HUDEP-2 (cell line): ENCODE measurements at regions not wholly inside any gene's neighbourhood (a gene's known extent, or its start where the extent isn't known, plus 50 kb on each side); places are given as distances from the start of the nearest gene placed in this dataset.

Experiments
- DNase-seq, 76 experiments: peaks; one replicate each; lab custom pipeline; 2025; ENCODE audit not compliant: unreplicated experiment in 76 of 76; lab: John Stamatoyannopoulos, UW

DNA sequence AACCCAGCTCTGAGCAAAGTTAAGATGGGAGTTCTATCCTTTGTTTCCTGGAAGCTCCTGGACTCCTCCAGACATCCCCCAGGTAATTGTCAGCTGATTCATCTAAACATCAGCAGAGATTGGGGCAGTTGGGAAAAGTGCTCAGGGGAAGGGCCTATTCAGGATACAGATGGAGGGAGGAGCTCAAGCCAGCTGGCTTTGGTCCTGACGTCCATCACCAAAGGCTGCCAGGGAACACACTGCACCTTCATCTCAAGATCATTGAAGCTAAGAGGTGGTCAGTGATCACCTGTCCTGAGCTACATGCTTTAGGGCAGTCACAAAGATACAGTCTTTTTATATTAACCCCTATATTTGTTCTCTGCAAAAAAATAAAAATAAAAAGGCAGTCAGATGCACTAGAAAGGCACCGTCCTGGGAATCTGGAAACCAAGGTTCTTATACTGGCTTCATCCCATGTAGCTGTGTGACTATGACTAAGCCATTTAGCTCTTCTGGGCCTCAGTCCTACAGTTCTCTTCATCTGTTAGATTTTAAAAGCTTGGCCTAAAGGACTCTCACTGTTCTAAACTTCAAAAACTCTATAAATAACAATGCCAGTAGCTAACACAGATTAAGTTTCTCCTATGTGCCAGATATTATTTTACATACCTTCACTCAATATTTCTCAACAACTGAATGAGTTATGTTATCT is 446.5 kb downstream of the BCL11A start:
- DNase-seq, result no peak

DNA sequence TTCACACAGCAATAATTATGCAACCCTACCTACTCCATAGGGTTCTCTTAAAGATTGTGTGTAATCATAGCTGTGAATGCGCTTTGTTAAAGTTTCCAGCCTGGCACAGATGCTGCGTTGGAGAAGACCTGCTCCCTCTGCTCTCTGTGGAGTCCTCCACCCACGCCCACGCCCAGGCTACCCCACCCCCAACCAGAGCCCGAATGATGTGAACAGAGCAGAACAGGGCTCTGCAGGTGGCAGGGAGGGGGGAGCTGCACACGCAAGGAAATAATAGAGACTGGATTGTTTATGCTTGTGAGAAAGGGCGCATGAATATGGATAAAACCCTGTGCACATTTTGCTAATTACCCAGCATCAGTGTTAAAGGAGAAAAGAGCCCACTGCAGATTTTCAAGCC is 447.5 kb downstream of the BCL11A start:
- no peak for DNase-seq

DNA sequence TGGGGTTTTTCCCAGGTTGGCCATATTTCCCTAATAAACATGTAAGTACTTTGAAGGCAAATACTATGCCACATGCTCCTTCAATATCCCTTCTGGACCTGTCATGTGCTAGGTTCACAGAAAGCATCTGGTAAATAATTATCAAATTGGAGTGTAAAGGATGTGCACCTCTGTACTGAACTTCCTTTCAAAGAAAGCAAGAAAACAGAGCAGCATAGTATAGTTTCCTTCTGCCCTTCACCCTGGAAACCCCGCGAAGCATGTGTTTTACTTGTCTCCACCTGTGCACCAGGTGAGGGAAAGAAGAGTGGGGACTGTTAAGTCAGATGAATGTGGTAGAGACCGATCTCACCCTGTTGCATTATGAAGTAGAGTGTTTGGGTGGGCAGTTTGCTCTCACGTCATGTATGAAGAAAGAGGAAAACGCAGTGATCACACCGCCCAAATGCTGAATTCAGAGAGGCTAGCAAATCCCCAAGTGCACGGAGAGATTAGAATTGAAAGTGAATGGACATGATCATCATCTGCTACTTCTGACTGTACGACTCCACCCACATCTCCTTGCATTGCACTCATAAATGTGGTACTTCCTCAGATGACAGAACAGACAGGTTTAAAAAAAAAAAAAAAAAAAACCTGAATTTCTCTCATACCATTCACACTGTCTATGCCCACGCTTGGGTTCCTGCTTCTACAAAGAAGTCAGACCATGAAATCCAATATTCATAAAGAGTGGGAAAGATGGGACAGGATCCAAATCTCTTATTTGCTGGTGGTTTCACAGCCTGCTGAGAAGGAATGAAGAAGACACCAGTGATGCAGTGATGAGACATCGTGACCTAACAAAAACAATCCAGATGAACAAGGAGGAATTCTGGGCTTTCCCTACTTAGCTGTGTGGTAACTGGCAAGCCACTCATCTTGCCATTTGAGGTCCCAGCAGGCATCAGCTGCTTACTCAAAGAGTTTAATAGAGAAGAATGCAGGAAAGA is 448.6 kb downstream of the BCL11A start:
- DNase-seq, result no peak

DNA sequence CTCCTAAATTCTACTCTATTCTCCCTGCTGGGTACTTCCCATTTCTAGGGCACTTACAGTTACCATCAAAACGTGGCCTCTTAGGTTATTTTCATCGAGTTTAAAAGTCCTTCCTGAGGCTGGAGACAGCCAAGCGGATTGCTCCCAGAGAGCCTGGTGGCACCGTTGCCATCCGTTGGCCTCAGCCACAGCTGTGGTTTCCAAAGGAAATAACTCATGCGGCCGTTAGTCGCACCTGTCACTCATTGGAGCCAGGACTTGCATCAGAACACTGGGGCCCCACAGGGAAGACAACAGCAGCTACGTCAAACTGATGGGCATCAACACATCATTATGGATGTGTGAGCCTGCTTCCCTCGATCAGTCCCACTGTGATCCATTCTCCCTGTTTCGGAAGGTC is 453.4 kb downstream of the BCL11A start:
- DNase-seq, result no peak

DNA sequence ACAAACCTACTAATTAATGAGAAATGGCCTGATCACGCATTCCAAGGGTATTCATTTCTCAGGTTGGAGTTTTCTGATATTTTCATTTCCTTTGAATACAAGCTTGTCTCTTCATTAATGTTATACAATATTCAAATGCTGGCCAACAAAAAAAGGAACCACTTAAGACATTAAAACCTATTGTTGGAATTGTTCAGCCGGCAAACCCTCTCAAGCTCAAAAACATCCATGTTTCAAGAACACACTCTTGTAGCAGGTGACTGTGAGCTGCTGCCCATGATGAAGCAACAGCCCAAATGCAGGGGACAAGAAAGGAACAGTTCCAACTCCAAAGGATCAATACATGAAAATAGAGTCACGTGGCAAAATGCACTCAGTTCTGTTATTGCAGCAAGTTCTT is 454.5 kb downstream of the BCL11A start:
- no peak for DNase-seq

DNA sequence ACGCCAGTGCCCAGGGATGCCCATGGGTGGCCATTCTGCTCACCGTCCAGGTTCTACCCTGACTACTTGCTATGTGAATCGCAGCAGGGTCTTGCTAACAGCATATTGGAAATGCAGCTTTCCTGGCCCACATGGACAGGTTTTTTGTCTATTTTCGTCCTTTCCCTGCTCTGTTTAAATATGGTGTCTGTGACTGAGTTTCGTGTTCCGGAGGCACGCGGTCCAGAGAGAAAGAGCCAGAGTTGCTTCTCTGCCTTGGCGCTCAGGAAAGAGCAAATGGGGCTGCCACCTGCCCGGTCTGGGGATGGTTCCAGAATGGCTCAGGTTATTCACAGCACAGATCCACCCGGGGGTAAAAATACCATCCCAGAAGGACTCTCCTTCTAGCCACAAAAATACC is 456.2 kb downstream of the BCL11A start:
- no peak for DNase-seq

DNA sequence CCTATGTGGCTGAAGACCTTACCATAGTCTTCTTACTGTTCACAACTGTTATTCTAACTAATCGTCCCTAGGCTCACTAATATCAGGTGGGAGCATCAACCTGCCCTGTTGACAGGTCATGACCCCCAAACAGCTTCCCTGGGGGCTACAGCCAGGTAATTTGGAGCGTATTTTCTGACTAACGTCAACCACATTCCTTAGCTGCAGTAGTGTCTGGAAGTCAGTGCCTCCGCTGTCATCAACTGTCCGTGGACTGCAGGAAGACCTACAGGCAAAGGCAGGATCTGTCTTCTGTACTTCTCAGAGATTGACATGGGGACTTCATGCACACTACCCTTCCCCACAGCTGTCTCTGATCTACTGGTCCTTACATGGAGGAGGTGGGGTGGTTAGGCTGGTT is 456.9 kb downstream of the BCL11A start:
- DNase-seq, result no peak

DNA sequence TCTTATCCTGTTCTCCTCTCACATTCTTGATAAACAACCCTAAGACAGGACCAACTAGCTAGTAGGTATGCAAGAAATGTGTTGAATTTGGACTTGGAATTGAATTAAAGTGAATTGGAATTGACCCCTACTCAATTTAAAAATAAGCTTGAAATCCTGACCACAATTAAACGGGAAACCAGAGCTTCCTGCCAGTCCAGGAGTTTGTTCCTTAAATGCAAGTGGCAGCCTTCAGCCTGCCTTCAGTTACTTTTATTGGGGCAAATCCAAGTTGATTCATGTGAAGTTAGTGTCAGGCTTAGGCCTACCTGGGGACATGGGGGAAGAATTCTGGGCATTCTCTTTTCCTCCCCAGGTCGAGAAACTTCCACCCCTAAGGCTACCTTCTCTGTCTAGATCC is 457.6 kb downstream of the BCL11A start:
- no peak for DNase-seq

DNA sequence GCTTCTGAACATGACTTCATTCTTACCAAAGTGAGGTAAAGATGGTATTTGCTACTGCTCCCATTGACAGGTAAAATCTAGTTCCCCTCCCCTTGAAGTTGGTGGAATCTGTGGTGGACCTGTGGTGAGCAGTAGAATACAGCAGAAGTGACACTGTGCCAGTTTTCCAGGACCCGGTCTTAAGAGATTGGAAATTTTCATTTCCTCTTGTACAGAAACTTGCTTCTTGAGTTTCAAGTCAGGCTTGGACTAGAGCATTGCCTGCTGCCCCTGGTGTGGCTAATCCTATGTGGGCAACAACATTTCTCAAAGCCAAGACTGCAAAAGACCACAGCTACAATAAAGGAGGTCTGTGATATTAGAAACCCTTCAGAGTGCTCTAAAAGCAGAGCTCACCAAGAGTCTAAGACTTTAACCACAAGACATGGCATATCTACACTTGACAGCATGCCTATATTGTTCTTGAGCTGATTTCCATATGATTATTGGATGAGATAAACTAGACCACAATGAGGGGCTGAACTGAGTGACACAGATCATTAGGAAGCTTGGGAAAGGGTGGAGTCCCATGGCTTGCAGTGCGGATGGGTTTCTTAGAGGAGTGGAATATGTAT is 458.1 kb downstream of the BCL11A start:
- DNase-seq, result no peak

DNA sequence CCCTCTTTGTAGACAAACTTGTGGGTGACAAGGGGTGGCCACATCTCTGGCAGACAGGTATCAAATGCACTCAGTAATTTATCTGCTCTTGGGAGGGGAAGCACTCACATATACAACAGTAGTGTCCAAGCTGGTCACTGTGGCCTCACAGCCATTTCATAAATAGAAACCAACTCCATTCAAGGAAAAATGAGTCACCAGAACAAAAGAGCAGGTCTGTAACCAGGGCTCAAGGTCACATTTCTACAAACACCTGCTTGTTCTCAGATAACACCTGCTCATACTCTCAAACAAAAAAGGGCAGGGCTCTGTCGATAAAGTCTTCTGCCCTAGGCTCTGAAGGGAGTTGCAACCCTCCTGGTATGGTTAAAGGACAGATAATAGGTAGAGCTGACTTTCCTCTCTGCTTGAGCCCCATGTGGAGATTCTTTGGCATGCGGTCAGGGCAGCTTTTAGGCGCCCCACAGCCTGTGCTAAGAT is 459.0 kb downstream of the BCL11A start:
- no peak for DNase-seq

DNA sequence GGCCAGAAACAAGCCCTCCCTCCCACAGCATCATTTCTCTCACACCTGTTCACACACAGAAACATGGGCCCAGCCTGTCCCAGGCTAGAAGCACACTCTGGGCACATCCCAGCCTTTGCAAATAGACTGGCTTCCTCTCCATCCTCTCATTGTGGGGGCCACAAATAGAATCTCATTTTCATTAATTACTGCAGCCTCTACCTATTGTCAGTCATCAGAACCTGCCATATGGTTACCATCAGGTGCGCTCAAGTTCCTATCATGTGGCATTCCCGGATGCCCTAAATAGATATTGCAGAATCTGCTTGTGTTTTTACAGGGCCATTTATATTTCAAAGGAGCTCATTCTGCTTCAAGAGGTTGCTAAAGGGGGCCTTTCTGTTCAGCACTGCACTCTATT is 460.7 kb downstream of the BCL11A start:
- no peak for DNase-seq

DNA sequence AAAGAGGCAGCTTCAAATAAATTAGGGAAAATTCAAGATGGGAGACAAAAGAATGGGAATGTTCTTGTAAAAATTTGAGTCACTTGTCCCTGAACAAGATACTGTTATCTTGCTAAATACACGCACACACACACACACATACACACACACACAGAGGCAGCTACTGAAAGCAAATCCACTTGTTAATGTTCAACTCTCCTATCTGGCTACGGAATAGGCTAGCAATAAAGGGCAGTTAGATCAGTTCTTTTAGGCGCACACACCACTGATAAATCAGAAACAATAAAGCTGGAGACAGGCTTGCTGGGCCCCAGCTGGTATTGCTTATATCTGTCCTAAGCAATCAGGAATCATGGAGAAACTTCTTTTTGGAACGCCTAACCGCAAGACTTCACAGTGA is 461.6 kb downstream of the BCL11A start:
- no peak for DNase-seq

DNA sequence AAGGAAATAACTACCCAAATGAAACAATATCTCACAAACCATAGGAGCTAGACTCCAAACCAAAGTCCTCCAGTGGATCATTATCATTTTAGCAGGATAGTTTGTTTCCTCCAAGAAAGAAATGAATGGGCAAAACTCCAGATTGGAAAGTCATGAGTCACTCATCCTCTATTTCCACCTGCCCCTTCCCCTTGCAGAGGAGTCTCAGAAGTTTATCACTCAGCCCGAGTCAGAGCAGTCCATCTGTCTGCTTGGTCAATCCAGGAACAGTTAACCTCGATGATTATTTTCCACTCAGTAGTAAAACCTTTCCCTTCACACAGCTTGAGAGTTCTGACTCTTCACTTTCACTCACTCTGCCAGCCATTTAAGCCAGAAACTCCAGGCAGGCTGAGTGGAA is 462.2 kb downstream of the BCL11A start:
- no peak for DNase-seq

DNA sequence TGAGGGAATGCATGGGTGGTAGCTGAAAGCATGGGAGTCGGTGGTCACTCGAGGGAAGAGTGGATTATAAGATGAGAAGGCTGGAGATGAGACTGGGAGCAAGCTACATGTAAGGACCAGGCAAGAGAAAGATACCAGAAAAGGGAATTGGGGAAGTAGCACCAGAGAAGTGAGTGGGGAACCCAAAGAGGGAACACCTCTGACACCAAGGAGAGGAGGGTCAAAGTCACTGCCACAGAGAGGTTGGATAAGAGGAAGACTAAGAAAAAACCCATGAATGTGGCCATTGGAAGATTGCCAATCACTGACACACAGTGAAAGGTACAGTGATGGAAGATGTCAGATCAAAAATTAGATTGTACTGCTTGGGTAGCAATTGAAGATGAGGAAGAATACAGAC is 473.9 kb downstream of the BCL11A start:
- DNase-seq, result no peak

DNA sequence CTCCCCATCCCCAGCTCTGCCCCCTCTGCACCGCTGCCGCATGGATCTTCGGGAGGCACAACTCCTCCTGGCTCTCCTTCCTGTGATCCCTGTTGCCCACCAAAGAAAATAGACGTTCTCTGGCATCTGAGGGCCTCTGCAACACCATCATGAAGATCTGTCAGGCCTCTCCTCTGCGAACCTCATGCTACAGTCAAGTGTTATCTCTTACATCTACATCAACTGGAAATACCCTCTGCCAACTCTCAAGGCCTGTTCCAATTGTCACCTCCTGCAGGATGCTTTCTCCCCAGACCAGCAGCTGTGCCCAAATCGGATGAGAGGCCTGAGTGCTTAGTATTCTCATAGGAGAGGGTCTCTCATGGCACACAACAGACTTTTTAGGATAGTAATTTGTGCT is 478.4 kb downstream of the BCL11A start:
- no peak for DNase-seq

DNA sequence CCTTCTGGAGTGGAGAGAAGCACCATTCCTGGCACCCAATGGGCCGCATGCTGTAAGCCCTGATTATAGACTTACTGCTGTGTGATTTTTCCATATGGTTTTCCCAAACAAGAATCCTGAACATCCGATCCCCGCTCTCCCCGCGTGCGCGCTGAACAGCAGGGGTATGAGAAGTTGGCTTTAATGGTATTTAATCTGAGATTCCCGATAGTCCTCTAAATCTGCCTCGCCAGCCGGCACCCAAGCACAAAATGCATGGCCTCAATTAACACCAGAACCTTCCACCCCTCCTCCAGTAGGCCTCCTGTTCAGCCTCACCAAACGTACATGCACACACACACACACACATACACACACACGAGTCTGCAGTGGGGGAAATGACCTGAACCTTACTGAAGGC is 480.3 kb downstream of the BCL11A start:
- no peak for DNase-seq

DNA sequence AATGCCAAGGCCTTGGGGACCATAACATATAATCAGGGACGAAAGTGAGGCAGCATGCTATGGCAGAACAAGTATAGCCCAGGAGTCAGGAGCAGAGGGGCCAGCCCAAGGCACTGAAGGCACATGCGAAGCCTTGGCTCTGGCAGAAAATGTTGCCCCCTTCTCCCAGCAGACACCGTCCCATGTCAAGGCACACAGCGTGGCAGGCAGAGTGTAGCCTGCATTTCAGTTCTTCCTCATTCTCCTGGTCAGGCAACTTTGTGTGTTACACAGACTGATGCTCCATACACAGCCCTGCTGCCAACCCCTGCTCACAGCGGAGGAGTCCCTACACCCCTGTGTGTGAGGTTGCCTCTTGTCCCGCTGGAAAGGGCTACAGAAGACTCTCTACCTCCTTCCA is 480.8 kb downstream of the BCL11A start:
- DNase-seq, result no peak

DNA sequence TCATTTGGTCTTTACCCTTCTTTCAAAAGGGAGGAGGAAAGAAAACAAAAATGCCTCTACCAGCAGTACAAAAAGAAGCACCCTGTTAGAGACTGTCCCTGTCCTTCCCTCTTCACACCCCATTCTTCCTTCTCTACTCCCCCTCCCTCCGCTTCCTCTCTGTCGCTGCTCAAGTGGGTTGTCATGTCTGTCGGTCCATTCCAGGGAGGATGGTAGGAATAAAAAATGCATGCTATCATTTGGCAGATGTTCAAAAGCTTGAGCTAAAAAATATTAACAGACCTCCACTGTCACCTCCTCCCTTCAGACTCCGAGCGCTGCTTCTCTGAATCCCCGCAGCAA is 482.0 kb downstream of the BCL11A start:
- no peak for DNase-seq

DNA sequence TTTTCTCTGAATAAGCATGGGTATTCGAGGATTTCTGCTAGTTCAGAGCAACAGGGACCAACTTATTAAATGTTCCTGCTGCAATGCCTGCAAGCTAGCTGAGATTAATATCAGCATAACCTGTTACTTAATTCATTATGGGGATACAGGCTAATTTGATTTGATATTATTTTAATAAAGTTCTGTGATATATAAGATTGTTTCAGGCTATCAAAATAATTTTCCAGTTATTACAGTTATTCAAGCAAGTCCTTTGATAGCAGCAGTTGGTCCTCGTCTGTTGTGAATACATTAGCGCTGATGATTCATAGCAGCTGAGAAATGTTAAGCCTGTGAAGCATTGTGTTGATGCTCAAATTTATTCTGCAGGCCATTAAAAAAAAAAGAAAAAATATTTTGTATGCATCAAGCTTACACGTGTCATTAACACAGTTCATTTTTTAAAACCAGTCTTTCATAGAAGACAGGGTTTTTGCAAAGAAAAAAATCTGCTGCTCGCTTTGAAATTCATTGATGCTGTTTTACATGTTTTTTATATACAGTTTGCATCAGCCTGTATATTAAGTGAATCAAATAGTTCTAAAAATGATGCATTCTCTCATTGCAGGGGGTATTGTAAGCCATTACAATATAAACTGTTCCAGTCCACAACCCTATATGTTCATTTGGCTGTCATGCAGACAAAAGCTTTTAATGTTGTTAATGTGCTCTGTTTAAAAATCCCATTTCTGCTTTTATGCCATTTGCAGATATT is 482.5 kb downstream of the BCL11A start:
- no peak for DNase-seq

DNA sequence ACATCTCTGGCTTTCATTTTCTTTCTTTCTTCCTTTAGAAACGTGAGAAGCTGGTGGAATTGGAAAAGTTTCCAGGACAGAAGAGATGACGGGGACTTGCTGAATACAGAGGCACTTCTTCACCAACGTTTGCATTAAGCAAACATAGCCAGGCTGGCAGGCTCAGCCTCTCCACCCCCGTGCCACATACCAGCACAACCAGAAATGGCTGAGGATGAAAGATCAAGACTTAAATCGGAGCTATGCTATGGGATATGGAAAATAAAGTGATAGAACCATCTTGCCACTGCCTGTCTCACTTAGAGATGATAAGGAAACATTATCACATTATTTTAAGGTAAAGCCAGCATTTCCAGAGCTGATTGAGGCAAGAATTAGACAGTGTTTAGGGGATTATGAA is 483.3 kb downstream of the BCL11A start:
- no peak for DNase-seq

DNA sequence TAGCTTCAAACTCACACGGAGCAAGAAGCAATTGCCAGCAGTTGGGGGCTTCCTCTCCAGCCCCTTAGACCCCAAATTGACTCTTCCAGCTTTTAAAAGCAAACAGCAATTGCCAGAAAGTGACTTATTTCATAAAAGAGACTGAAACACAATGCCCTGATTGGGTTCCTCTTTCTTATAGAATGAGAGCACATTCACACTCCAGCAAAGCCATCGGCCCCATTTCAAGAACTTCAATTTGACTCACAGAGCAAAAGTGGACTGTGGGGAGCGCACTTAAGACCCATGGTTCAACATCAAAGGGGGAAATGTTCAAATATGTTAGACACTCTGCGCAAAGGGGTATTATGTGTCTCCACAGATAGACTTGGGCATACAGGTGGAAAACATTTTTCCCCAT is 484.7 kb downstream of the BCL11A start:
- DNase-seq, result no peak
